OCI-LY7 (cell line): ENCODE measurements at regions not wholly inside any gene's neighbourhood (a gene's known extent, or its start where the extent isn't known, plus 50 kb on each side); places are given as distances from the start of the nearest gene placed in this dataset.

Experiments used
- BruUV-seq: library from RNA; stranded (reverse); fragments of 400-500 nt; replicated peaks from 2 replicates; lab custom pipeline; 2021; lab: Mats Ljungman, UMichigan
- CTCF ChIA-PET: fragments of 300-600 bp; sonication (Branson Sonifier 250); formaldehyde crosslinking; loops from one replicate; lab custom pipeline; 2022; ENCODE audit warnings: antibody characterized with exemption; ENCODE audit not compliant: unreplicated experiment; lab: Charles Lee
- POLR2A ChIA-PET: fragments of 300-600 bp; sonication (Branson Sonifier 250); formaldehyde crosslinking; loops from one replicate; lab custom pipeline; 2022; ENCODE audit warnings: antibody characterized with exemption; lab: Charles Lee
- DNase-seq: peaks from one replicate; pipeline ENCODE4 v3.0.0-alpha.2; 2015; ENCODE audit warnings: low spot score
- H2AFZ ChIP-seq: fragments of 200-600 bp; sonication (generic), shearing (Covaris generic); 2 replicates; pipeline ENCODE4 v1.6.1; 2014; ENCODE audit warnings: mild to moderate bottlenecking, antibody characterized with exemption, low read length, moderate library complexity
- H3K27ac ChIP-seq: fragments of 200-600 bp; sonication (generic); 2 replicates; pipeline ENCODE4 v1.5.1; 2014; ENCODE audit warnings: mixed run types, low read depth, mild to moderate bottlenecking, moderate library complexity, low read length, inconsistent platforms; ENCODE audit not compliant: poor library complexity, severe bottlenecking
- H3K36me3 ChIP-seq: fragments of 200-600 bp; sonication (generic); 2 replicates; pipeline ENCODE4 v1.6.1; 2014; ENCODE audit warnings: mild to moderate bottlenecking, antibody characterized with exemption, low read length, moderate library complexity, mixed read lengths; ENCODE audit not compliant: insufficient read depth
- H3K4me1 ChIP-seq: fragments of 200-600 bp; sonication (generic); 2 replicates; pipeline ENCODE4 v1.5.1; 2014; ENCODE audit warnings: mild to moderate bottlenecking, low read length; ENCODE audit not compliant: insufficient read depth, poor library complexity, severe bottlenecking
- H3K4me2 ChIP-seq: fragments of 200-600 bp; sonication (generic); 2 replicates; pipeline ENCODE4 v1.6.1; 2014; ENCODE audit warnings: mild to moderate bottlenecking, low read length
- H3K4me3 ChIP-seq: fragments of 200-600 bp; sonication (generic); 2 replicates; pipeline ENCODE4 v1.5.1; 2014; ENCODE audit warnings: mild to moderate bottlenecking, low read depth, low read length; ENCODE audit not compliant: poor library complexity, severe bottlenecking
- H3K79me2 ChIP-seq: fragments of 200-600 bp; sonication (generic); 2 replicates; pipeline ENCODE4 v1.6.1; 2016; ENCODE audit warnings: low read depth, mild to moderate bottlenecking, low read length, moderate library complexity, mixed read lengths; ENCODE audit not compliant: insufficient read depth
- H3K9me2 ChIP-seq: fragments of 200-600 bp; sonication (generic); 2 replicates; pipeline ENCODE4 v1.6.1; 2016; ENCODE audit warnings: mild to moderate bottlenecking, low read length, mixed read lengths; ENCODE audit not compliant: insufficient read depth
- H3K9me3 ChIP-seq: fragments of 200-600 bp; sonication (generic); 2 replicates; pipeline ENCODE4 v1.6.1; 2014; ENCODE audit warnings: mild to moderate bottlenecking, mixed run types, low read length, mixed read lengths
- H4K20me1 ChIP-seq: fragments of 200-600 bp; sonication (generic); 2 replicates; pipeline ENCODE4 v1.6.1; 2014; ENCODE audit warnings: mild to moderate bottlenecking, antibody characterized with exemption, low read length, moderate library complexity, mixed read lengths; ENCODE audit not compliant: insufficient read depth
- EZH2phosphoT487 ChIP-seq: fragments of 200-600 bp; sonication (generic); IDR thresholded peaks from 2 replicates; pipeline ENCODE4 v1.6.1; 2018; ENCODE audit warnings: low read depth, borderline replicate concordance, mild to moderate bottlenecking, mixed run types, antibody characterized with exemption, low read length, moderate library complexity, mixed read lengths
- intact Hi-C: fragments of 100-400 bp; cut with micrococcal nuclease; formaldehyde crosslinking; loops from one replicate; pipeline ENCODE4 v1.10.0; 2022; ENCODE audit not compliant: unreplicated experiment
- TF ChIP-seq, protein P1 (sequence below): fragments of 200-600 bp; sonication (generic); conservative IDR thresholded peaks from 2 replicates; pipeline ENCODE4 v1.5.1; 2014; ENCODE audit warnings: mild to moderate bottlenecking, antibody characterized with exemption, low read length, moderate library complexity, mixed read lengths

GRCh38 chr3:30263238-30263924, 343.0 kb upstream of the TGFBR2 start:
- H3K4me2 ChIP-seq = no peak overlapping the region
- intact Hi-C loops = no loop called here
- H3K9me3 ChIP-seq = no peaks in the 10 kb centered on the region
- H4K20me1 ChIP-seq = no peaks in the 10 kb centered on the region
- H3K4me1 ChIP-seq = no peaks in the 10 kb centered on the region
- H3K36me3 ChIP-seq = no peaks in the 10 kb centered on the region
- no peak overlapping the region for H2AFZ ChIP-seq
- H3K27ac ChIP-seq = no peak overlapping the region
- ChIA-PET POLR2A (interaction anchor here (0.5 to 0.8 kb wide), 4 partner anchors 24 to 463 kb away, joined by 3 read pairs; no protein-coding TSS in a partner anchor), CTCF (no interaction called here)
- no peaks in the 10 kb centered on the region for H3K79me2 ChIP-seq
- no peaks in the 10 kb centered on the region for H3K9me2 ChIP-seq
- BruUV-seq = no TSS peak
- TF ChIP-seq, protein P1, sequence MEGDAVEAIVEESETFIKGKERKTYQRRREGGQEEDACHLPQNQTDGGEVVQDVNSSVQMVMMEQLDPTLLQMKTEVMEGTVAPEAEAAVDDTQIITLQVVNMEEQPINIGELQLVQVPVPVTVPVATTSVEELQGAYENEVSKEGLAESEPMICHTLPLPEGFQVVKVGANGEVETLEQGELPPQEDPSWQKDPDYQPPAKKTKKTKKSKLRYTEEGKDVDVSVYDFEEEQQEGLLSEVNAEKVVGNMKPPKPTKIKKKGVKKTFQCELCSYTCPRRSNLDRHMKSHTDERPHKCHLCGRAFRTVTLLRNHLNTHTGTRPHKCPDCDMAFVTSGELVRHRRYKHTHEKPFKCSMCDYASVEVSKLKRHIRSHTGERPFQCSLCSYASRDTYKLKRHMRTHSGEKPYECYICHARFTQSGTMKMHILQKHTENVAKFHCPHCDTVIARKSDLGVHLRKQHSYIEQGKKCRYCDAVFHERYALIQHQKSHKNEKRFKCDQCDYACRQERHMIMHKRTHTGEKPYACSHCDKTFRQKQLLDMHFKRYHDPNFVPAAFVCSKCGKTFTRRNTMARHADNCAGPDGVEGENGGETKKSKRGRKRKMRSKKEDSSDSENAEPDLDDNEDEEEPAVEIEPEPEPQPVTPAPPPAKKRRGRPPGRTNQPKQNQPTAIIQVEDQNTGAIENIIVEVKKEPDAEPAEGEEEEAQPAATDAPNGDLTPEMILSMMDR = no peak
- TF ChIP-seq EZH2phosphoT487 = no peak
- H3K4me3 ChIP-seq = no peak overlapping the region
- DNase-seq = no peak

- Histone ChIP-seq H3K27ac (no peak overlapping the region), H2AFZ (no peak overlapping the region), H3K4me1 (no peaks in the 10 kb centered on the region), H3K4me3 (no peak overlapping the region), H3K9me3 (no peaks in the 10 kb centered on the region), H3K79me2 (no peaks in the 10 kb centered on the region), H4K20me1 (no peaks in the 10 kb centered on the region), H3K9me2 (no peaks in the 10 kb centered on the region), H3K36me3 (no peaks in the 10 kb centered on the region), H3K4me2 (no peak overlapping the region)
- ChIA-PET CTCF (no interaction called here), POLR2A (interaction anchor here (0.5 to 0.7 kb wide), 3 partner anchors 23 to 348 kb away, joined by 3 read pairs; no protein-coding TSS in a partner anchor)
- intact Hi-C loops = no loop called here
- DNase-seq = peak; percentile 2
- no TSS peak for BruUV-seq
- TF ChIP-seq EZH2phosphoT487 = no peak
- TF ChIP-seq, protein P1 = peak; percentile 67
Measured at GRCh38 chr3:30263925-30264313, 342.5 kb upstream of the TGFBR2 start.

GRCh38 chr3:30266524-30266923, 339.9 kb upstream of the TGFBR2 start:
- H3K4me3 ChIP-seq = no peak overlapping the region
- H4K20me1 ChIP-seq = no peaks in the 10 kb centered on the region
- no peak for DNase-seq
- CTCF ChIA-PET = no interaction called here
- H3K9me2 ChIP-seq = no peaks in the 10 kb centered on the region
- intact Hi-C loops = no loop called here
- no TSS peak for BruUV-seq
- H3K4me2 ChIP-seq = no peak overlapping the region
- no peaks in the 10 kb centered on the region for H3K79me2 ChIP-seq
- H3K9me3 ChIP-seq = no peaks in the 10 kb centered on the region
- POLR2A ChIA-PET = no interaction called here
- peaks cover 7% of the 10 kb centered on the region for H3K4me1 ChIP-seq
- H3K36me3 ChIP-seq = no peaks in the 10 kb centered on the region
- no peak overlapping the region for H3K27ac ChIP-seq
- no peak for TF ChIP-seq EZH2phosphoT487
- TF ChIP-seq, protein P1 = no peak
- no peak overlapping the region for H2AFZ ChIP-seq
